GM12874 (cell line): ENCODE measurements at regions not wholly inside any gene's neighbourhood (a gene's known extent, or its start where the extent isn't known, plus 50 kb on each side); places are given as distances from the start of the nearest gene placed in this dataset.

Experiments
- TF ChIP-seq, protein P1 (sequence below): IDR thresholded peaks from 2 replicates; pipeline ENCODE4 v1.5.1; 2011; ENCODE audit warnings: low read depth, mild to moderate bottlenecking, control low read depth, low read length, moderate library complexity; ENCODE audit not compliant: insufficient read depth

DNA sequence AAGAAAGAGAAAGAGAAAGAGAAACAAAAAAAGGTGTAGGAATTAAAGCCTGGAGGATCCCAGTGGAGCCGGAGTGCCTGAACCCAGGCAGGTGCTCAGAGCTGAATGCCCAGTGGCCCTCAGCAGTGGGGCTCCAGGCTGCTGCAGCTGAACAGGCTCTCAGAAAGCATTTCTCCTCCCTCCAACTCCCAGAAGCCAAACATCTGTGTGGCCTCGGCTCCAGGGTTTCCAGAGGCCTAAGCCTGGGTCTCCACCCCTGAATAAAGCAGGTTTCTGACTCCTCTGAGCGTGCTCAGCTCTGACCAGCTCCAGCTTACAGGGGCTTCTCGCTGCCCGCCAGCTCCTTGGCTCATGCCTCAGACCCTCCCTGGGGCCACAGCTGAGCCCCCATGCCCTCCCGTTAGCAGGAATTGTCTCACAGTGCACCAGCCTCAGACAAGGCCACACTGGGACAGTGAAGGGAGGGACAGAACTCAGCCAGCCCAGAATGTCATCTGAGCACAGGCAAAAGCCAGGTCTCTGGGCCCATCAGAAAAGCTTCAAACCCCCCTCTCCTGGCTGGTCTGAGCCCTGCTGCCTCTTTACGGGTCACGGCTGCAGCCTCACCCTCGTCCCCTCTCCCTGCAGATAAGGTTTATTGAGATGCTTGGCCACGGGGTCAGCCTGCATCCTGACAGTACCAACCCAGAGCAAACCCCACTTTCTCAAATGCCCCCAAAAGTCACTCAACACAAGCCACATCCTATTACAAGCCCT lies 114.4 kb upstream of the PPP1R26 start:
- TF ChIP-seq, protein P1, sequence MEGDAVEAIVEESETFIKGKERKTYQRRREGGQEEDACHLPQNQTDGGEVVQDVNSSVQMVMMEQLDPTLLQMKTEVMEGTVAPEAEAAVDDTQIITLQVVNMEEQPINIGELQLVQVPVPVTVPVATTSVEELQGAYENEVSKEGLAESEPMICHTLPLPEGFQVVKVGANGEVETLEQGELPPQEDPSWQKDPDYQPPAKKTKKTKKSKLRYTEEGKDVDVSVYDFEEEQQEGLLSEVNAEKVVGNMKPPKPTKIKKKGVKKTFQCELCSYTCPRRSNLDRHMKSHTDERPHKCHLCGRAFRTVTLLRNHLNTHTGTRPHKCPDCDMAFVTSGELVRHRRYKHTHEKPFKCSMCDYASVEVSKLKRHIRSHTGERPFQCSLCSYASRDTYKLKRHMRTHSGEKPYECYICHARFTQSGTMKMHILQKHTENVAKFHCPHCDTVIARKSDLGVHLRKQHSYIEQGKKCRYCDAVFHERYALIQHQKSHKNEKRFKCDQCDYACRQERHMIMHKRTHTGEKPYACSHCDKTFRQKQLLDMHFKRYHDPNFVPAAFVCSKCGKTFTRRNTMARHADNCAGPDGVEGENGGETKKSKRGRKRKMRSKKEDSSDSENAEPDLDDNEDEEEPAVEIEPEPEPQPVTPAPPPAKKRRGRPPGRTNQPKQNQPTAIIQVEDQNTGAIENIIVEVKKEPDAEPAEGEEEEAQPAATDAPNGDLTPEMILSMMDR, result no peak

DNA sequence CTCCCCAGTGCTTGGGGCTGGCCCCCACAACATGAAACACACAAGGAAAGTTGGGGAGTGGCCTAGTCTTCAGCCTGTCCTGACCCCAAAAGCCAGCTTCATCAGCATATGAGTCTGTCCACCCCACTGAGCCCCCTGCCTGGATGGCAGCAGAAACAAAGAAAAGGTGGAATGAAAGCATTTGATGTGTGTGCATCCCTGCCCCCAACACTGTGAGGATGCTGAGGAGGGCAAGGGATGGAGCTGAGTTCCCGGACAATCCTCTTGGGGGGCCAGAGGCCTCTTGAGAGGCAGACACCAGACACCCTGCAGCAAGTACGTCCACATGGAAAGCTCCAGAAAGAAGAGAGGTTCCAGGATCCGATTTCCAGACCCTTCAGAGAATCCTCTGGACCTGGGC lies 113.5 kb upstream of the PPP1R26 start:
- TF ChIP-seq, protein P1, result no peak

DNA sequence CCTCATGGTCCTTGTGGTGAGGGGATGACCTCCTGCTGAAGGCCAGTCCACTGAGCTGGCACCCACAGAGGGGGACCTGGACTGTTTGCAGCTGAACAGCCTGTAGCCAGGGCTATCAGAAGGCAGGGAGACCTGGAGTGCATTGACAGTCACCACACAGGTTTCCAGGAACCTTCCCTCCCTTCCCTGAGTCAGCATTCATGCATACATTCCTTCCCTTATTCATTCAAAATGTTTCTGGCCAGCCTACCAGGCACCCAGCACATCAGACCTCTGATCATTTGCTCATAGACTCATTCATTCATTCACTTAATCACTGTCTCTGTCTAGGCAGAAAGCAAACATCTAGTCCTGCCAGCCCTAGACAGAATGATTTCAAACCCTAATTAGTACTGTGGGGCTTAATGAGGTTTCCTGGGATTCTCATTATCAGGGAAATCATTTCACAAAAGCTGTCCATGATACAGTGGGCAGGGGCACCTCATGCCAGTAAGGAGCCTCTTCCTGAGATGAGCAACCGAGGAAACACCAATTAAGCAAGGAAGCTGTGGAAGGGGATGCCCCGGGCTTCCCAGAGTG lies 110.1 kb upstream of the PPP1R26 start:
- TF ChIP-seq, protein P1, result no peak

DNA sequence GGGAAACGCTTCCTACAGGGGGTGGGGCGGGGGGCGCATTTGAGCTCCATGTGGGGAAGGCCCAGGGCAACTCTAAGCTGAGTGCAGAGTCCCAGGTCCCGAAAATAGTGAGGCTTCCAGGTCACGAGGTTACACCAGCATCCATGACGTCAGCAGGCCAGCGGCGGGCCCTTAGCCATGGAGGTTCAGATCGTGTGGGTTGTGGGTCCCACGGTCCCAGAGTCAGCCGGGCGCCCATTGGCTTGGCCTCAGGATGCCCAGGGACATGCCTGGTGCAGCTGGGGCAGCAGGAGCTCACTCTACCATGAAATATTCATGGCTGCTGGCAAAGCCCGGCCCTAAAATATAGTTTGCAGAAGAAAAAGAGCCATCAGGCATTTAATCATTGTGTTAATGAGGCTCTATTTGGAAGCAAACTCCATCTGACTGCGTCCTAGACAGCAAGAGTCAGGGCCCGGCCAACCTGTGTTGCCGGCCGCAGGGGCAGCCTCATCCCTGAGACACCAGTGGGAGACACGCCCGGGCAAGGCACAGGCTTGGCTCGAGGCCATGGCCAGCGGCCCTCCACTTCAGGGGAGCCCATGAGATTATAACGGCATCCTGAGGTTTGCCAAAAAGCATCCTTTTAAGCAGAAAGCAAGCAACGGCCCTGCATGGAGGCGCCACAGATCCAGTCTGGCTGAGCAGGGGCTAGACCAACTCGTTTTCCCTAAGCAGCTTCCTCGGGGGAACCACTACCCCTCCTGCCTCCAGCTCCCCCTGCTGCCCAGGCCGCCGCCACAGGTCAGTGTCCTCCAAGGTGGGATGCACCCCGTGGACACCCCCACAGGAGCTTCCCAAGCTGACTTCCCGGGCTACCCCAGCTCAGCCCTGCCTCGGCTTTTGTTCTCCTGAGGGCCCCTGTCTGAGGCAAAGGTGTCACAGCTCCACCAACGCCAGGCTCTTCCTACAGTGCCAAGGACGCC lies 108.9 kb upstream of the PPP1R26 start:
- TF ChIP-seq, protein P1, result no peak

DNA sequence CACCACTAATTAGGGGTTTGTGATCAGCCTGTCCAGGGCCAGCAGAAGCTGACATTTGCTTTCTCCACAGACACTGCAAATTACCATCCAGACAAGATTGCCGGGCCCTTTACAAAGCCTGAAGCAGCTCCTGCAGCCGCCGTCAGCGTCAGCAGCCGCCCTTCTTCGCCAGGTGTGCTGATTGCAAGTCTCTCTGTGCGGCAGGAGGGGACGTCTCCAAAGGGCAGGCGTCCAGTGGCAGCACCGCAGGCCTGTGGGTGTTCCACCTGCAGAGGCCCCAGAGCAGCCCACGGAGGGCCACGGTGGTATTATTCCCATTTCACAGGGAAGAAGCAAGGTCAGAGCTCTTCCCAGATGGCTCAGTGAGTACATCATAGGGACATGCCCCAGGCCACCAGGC lies 108.0 kb upstream of the PPP1R26 start:
- TF ChIP-seq, protein P1, result no peak

DNA sequence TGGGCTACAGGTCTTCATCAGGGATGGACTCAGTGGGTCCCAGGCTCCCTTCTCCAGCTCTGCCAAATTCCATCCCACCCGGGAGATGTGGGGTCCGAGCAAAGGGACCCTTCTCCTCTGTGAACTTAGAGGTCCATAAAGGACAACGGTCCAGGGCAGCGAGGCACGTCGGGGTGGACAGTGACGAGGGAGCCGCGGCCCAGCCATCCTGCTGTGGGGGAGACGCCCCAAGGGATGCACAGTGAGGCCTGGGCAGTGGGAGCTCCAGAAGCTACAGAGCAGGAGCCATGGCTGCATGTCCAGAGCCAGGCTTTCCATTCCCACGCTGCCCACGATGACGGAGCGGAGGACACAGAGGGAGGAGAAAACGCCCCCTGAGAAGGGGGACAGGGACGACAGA lies 107.5 kb upstream of the PPP1R26 start:
- TF ChIP-seq, protein P1, result no peak

DNA sequence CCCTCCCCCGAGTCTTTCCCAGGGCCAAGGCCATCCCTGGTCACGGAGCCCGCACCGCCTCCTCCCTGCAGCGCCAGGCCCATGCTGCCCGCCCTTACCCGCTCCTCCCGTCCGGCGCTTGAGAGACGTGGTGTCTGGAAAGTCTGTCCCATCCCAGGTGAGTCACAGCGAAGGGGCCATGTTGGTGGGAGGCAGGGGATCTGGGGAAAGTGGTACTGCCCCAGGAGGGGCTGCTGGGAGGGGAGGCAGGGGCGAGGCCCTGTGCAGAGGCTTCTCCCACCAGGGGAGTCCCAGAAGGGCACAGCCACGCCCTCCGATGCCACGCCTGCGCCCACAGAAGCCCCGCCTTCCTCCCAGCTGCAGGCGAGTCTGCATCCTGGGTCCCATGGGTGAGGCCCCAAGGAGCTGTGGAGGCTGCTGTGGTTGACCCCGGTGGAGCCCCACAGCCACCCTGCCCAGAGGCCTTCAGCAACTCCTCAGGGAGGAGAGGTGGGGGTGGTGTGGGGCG lies 107.0 kb upstream of the PPP1R26 start:
- TF ChIP-seq, protein P1, result no peak
